HG03280 (cell line): ENCODE measurements at regions not wholly inside any gene's neighbourhood (a gene's known extent, or its start where the extent isn't known, plus 50 kb on each side); places are given as distances from the start of the nearest gene placed in this dataset.
"Not testable (repeated sequence)": the region's sequence is repeated elsewhere in the genome, so short reads cannot be mapped to it uniquely, and the experiment has no call there.

Experiments used
- ATAC-seq: cut with Tn5 transposase; IDR thresholded peaks from one replicate; pipeline ENCODE4 v1.9.1; 2021; ENCODE audit warnings: mild to moderate bottlenecking, moderate library complexity; ENCODE audit not compliant: unreplicated experiment

- ATAC-seq, result no peak
Observed at GRCh38 chr5:111836426-111836825, 79.4 kb upstream of the NREP start.

GRCh38 chr5:111834926-111835599, 78.1 kb upstream of the NREP start:
- no peak for ATAC-seq

DNA sequence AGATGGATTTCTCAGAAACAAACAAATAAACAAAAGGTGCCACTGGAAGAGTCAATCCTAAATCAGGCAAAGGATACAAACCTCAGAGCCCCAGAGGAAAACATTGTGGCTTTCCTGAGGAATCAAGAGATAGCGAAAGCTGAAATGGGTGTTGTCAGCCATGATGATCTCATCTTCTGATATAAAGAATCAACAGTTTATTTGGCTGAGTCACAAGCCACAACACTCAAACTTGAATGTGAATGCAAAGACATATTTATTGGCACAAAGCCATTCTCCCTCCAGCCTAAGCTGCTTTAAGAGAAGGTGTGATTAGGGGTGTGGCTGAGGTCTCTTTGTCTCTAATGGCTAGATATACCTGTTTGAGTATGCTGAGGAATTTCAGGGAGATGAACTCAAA, 73.3 kb upstream of the NREP start:
- no peak for ATAC-seq

GRCh38 chr5:111829701-111830100, 72.7 kb upstream of the NREP start:
- no peak for ATAC-seq

DNA sequence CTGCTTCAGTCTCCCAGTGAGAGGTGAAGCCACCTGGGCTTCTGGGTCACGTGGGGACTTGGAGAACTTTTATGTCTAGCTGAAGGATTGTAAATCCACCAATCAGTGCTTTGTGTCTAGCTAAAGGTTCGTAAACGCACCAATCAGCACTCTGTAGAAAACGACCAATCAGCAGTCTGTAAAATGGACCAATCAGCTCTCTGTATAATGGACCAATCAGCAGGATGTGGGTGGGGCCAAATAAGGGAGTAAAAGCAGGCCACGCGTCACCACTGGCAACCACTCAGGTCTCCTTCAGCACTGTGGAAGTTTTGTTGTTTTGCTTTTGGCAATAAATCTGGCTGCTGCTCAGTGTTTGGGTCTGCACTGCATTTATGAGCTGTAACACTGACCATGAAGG, 69.1 kb upstream of the NREP start:
- ATAC-seq, result no peak

DNA sequence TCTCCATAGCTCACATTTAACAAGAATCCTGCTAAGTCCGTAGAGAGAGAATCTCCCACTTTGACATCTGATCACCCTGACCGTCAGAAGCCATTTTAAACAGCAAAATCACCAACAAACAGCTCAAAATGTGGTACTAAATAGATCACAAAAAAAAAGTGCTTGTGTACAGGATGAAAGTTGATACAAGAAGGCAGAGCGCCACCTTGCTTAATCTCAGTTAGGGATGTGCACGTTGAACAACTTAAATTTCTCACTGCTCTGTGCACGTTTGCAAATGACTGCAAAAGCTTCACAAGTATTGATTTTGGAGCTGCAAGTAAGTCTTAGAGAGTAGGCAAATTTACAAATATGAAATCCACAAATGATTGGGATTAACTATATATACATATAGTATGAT, 63.1 kb upstream of the NREP start:
- ATAC-seq, result no peak

- ATAC-seq, result not testable (repeated sequence)
Observed at GRCh38 chr5:111819028-111819427, 62.0 kb upstream of the NREP start.

GRCh38 chr5:111813537-111813936, 56.5 kb upstream of the NREP start:
- ATAC-seq, result no peak

DNA sequence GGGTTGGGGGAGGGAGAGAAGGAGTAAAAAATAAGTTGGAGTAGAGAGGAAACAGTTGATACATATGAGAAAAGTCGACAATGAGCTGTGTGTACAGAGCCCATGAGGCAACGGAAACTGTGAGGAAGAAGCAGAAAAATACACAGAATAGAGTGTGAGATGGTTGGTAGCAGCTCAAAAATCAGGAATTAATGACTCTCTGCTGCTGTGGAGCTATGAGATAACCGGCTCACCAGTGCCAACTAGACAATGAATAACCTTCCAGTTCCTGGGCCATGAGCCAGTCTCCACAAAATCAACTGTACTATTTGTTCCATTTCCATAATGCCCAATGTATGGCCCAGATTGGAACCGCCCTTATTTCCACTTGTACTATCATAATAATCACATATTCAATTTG, 53.1 kb upstream of the NREP start:
- ATAC-seq, result no peak
